OCI-LY1 (cell line): ENCODE measurements at regions not wholly inside any gene's neighbourhood (a gene's known extent, or its start where the extent isn't known, plus 50 kb on each side); places are given as distances from the start of the nearest gene placed in this dataset.

Experiments
- CTCF ChIP-seq: fragments of 200-600 bp; sonication (generic), shearing (Covaris generic); IDR thresholded peaks from 2 replicates; pipeline ENCODE4 v1.5.1; 2017; ENCODE audit warnings: mild to moderate bottlenecking, antibody characterized with exemption, low read length, moderate library complexity, mixed read lengths
- EZH2 ChIP-seq: fragments of 200-600 bp; sonication (generic), shearing (Covaris generic); IDR thresholded peaks from 2 replicates; pipeline ENCODE4 v1.8.0; 2017; ENCODE audit warnings: borderline replicate concordance, mixed run types, mild to moderate bottlenecking, antibody characterized with exemption, low read length, moderate library complexity, mixed read lengths

GRCh38 chrY:8241144-8241543 is 1096.1 kb upstream of the TSPY4 start:
- TF ChIP-seq CTCF (peak; percentile 55; the same call in 1 of the 2 replicates), EZH2 (no peak)
